Prostate gland (tissue), 2 donors: ENCODE measurements at regions not wholly inside any gene's neighbourhood (a gene's known extent, or its start where the extent isn't known, plus 50 kb on each side); places are given as distances from the start of the nearest gene placed in this dataset.

Source experiments
- DNase-seq: peaks from one replicate; pipeline ENCODE4 v3.0.0-alpha.2; 2019; ENCODE audit warnings: low spot score
- H3K27ac ChIP-seq, 2 donors: fragments of 200-600 bp; sonication (generic); 2 replicates each; pipeline ENCODE4 v1.5.1; 2017 to 2019
- H3K27me3 ChIP-seq: fragments of 200-600 bp; sonication (generic); replicated peaks from 2 replicates; pipeline ENCODE4 v1.5.1; 2019; ENCODE audit not compliant: insufficient read depth
- H3K36me3 ChIP-seq, 2 donors: fragments of 200-600 bp; sonication (generic); 1 replicate in 1 of 2; 2 replicates in 1 of 2; pipeline versions ENCODE4 v1.5.1 to v1.8.1; 2017 to 2019
- H3K4me1 ChIP-seq: fragments of 200-600 bp; sonication (generic); replicated peaks from 2 replicates; pipeline ENCODE4 v1.5.1; 2019
- H3K4me3 ChIP-seq, 2 donors: fragments of 200-600 bp; sonication (generic); 2 replicates each; pipeline ENCODE4 v1.5.1; 2017 to 2019
- H3K9me3 ChIP-seq: fragments of 200-600 bp; sonication (generic); 2 replicates; pipeline ENCODE4 v1.5.1; 2017
- POLR2A ChIP-seq: fragments of 450-650 bp; IDR thresholded peaks from one replicate; pipeline ENCODE4 v1.6.1; 2016; ENCODE audit warnings: antibody characterized with exemption, mild to moderate bottlenecking
- POLR2AphosphoS5 ChIP-seq: sonication (generic); formaldehyde crosslinking; IDR thresholded peaks from one replicate; pipeline ENCODE4 v1.6.1; 2017; ENCODE audit warnings: antibody characterized with exemption
- WGBS: methylation state at CpG from one replicate; pipeline ENCODE4 v1.1.5; 2018; 5-methylcytosine and 5-hydroxymethylcytosine counted together
- intact Hi-C: fragments of 100-400 bp; cut with DNase I; formaldehyde crosslinking; loops from one replicate; pipeline ENCODE4 v1.14.2; 2022
- TF ChIP-seq, protein P1 (sequence below), 4 experiments: fragments of 200-600 bp in 2 of 4; fragments of 450-650 bp in 2 of 4; sonication (generic) in 2 of 4; IDR thresholded peaks; 1 replicate in 3 of 4; 2 replicates in 1 of 4; pipeline ENCODE4 v1.5.1; 2016 to 2019; ENCODE audit warnings: antibody characterized with exemption in 4 of 4, mild to moderate bottlenecking in 2 of 4, moderate library complexity in 2 of 4

DNA sequence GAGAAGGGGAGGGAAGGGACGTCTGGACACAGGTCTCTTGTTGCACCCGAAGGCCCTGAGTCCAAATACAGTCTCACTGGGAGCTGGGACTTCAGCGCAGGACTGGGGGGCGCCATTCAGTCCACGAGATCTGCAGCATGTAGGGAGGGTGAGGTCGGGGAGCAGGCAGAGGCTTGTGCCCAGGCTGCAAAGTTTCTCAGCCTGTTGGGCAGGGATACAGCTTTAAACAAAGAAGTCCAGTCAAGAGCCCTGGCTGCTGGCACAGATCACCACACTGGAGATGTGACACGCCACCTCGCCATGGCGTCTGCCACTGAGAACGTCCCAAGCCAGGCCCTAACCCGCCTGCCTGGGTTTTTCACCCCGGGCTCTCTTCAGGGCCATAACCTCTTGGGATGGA, 256.6 kb downstream of the DLL1 start:
- Histone ChIP-seq H3K4me1 (peaks cover 7% of the 10 kb centered on the region), H3K4me3 (no peak overlapping the region), H3K36me3 (no peaks in the 10 kb centered on the region), H3K27me3 (no peaks in the 10 kb centered on the region), H3K27ac (no peak overlapping the region), H3K9me3 (no peaks in the 10 kb centered on the region)
- no peak for TF ChIP-seq POLR2A
- no peak for TF ChIP-seq POLR2AphosphoS5
- TF ChIP-seq, protein P1, sequence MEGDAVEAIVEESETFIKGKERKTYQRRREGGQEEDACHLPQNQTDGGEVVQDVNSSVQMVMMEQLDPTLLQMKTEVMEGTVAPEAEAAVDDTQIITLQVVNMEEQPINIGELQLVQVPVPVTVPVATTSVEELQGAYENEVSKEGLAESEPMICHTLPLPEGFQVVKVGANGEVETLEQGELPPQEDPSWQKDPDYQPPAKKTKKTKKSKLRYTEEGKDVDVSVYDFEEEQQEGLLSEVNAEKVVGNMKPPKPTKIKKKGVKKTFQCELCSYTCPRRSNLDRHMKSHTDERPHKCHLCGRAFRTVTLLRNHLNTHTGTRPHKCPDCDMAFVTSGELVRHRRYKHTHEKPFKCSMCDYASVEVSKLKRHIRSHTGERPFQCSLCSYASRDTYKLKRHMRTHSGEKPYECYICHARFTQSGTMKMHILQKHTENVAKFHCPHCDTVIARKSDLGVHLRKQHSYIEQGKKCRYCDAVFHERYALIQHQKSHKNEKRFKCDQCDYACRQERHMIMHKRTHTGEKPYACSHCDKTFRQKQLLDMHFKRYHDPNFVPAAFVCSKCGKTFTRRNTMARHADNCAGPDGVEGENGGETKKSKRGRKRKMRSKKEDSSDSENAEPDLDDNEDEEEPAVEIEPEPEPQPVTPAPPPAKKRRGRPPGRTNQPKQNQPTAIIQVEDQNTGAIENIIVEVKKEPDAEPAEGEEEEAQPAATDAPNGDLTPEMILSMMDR (IDR thresholded peaks at IDR 0.05), result no peak
- intact Hi-C loops, result no loop called here
- peak; percentile 60 for DNase-seq
- WGBS, result 50% methylated on average over 12 of the region's 12 CpGs

DNA sequence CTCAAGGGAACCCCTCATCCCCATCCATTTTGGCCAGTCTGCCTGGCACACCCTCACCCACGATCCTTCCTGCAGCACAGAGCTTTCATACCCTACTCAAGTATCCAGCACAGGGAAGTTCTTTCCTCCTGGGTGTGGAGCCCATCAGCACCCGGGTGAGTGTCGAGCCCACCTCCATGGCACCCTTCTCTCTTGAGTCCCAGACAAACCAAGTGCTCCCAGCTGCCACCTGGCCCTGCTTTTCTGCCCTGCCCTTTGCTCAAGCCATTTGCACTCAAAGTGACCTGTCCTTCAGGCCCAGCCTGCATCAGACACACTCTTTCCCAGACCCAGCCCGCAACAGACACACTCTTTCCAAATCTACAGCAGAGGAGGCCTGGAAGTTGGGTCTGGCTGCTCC, 257.2 kb downstream of the DLL1 start:
- no peak overlapping the region for H3K27ac ChIP-seq
- H3K4me1 ChIP-seq, result peaks cover 7% of the 10 kb centered on the region
- H3K27me3 ChIP-seq, result no peaks in the 10 kb centered on the region
- TF ChIP-seq POLR2AphosphoS5, result no peak
- H3K9me3 ChIP-seq, result no peaks in the 10 kb centered on the region
- no peak overlapping the region for H3K4me3 ChIP-seq
- intact Hi-C loops, result no loop called here
- WGBS, result 98% methylated on average over 4 of the region's 4 CpGs
- no peaks in the 10 kb centered on the region for H3K36me3 ChIP-seq
- no peak for DNase-seq

DNA sequence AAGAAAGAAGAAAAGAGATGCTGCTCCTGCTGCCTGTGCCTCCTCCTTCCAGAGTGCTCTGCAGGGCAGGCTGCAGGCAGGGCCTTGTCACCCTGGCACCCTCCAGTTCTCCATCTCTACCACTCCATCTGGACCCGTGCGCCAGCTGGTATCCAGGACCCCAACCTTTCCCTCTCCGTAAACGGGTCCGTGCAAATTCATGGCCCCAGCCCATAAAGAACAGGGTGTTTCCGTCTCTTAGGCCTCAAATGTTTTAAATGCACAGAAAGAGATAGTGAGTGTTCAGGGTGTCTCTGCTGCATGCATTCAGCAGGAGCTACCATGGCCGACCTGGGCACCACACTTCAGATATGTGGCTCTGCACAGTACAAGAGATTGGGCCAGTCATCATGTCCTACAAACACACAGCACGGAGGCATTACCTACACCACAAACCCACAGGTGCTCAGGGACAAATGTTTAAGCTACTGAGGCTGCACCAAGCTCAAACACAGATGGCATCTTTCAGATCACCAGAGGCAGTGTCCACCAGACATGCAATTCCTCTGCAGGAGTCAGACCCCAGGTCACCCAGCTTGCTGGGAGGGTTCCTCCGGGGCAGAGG, 258.1 kb downstream of the DLL1 start:
- 94% methylated on average over 9 of the region's 9 CpGs for WGBS
- Histone ChIP-seq H3K36me3 (no peaks in the 10 kb centered on the region), H3K9me3 (no peaks in the 10 kb centered on the region), H3K4me3 (no peak overlapping the region), H3K27ac (no peak overlapping the region), H3K27me3 (no peaks in the 10 kb centered on the region), H3K4me1 (peaks cover 7% of the 10 kb centered on the region)
- intact Hi-C loops, result no loop called here
- DNase-seq, result no peak
- TF ChIP-seq, protein P1 (IDR thresholded peaks at IDR 0.05), result no peak
- no peak for TF ChIP-seq POLR2AphosphoS5
- no peak for TF ChIP-seq POLR2A

DNA sequence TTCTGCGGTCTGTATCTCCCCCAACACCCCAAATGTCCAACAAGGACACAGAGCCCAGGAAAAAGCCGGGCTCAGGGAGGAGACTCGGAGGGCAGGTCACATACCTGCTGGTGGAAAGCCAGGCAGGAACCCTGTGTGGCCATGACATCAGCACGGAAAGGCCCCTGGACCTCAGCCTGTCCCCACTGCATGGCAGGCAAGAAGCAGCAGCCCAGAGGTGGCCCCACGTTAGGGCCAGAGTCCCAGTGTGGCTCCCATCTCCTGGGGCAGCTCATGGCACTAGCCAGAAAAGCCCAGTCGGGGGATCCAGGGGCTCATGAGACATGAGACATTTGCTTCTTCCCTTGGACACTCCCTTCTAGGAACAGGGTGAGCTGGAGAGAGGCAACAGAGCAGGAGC, 258.7 kb downstream of the DLL1 start:
- H3K4me3 ChIP-seq, result no peak overlapping the region
- no peaks in the 10 kb centered on the region for H3K9me3 ChIP-seq
- intact Hi-C loops, result no loop called here
- no peaks in the 10 kb centered on the region for H3K36me3 ChIP-seq
- H3K27ac ChIP-seq, result peak overlapping the region in 1 of 2 donors; percentile 59
- peaks cover 7% of the 10 kb centered on the region for H3K4me1 ChIP-seq
- WGBS, result 94% methylated on average over 5 of the region's 6 CpGs
- H3K27me3 ChIP-seq, result no peaks in the 10 kb centered on the region
- no peak for DNase-seq
- TF ChIP-seq POLR2A (no peak), POLR2AphosphoS5 (no peak)
- TF ChIP-seq, protein P1 (IDR thresholded peaks at IDR 0.05), result no peak

DNA sequence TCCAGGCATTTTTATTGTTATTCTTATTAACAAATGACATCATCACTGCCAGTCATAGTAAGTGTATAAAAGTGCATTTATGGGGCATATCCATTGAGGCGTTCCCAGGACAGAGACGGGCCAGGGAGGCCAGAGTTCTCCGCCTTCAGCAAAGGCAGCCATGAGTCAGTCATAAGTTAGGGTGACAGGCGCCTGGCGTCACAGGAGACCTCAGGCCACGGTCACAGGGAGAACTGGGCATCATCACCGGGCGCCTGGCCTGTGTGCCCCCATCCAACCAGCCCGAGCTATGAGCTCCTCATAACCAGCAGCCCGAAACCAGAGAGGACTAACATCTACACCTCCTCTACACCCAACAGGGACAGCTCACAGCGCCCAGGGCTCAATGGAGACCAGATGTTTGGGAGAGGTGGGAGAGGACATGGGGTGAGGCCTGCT, 259.2 kb downstream of the DLL1 start:
- 80% methylated on average over 11 of the region's 11 CpGs for WGBS
- intact Hi-C loops, result no loop called here
- Histone ChIP-seq H3K4me3 (no peak overlapping the region), H3K9me3 (no peaks in the 10 kb centered on the region), H3K36me3 (no peaks in the 10 kb centered on the region), H3K4me1 (peaks cover 8% of the 10 kb centered on the region), H3K27ac (peak overlapping the region in 1 of 2 donors; percentile 59), H3K27me3 (no peaks in the 10 kb centered on the region)
- TF ChIP-seq POLR2A, result no peak
- TF ChIP-seq, protein P1 (IDR thresholded peaks at IDR 0.05), result no peak
- no peak for TF ChIP-seq POLR2AphosphoS5
- no peak for DNase-seq
